NCI-H526 treated with DMSO at 0.1 percent for 48 hours (cell line): ENCODE measurements at regions not wholly inside any gene's neighbourhood (a gene's known extent, or its start where the extent isn't known, plus 50 kb on each side); places are given as distances from the start of the nearest gene placed in this dataset.

Experiments
- DNase-seq: peaks from one replicate; lab custom pipeline; 2025; lab: John Stamatoyannopoulos, UW

- no peak for DNase-seq
These were observed 124.9 kb upstream of the MED13L start for GRCh38 chr12:116402163-116402939.

GRCh38 chr12:116403546-116403945 lies 126.1 kb upstream of the MED13L start:
- DNase-seq, result no peak

GRCh38 chr12:116404247-116404646 lies 126.8 kb upstream of the MED13L start:
- no peak for DNase-seq

- DNase-seq, result no peak
These were observed 127.6 kb upstream of the MED13L start for GRCh38 chr12:116404913-116405611.

GRCh38 chr12:116406529-116406928 lies 129.0 kb upstream of the MED13L start:
- DNase-seq, result peak; percentile 22

GRCh38 chr12:116408489-116409250 lies 131.2 kb upstream of the MED13L start:
- DNase-seq, result no peak

- DNase-seq, result no peak
These were observed 134.5 kb upstream of the MED13L start for GRCh38 chr12:116411977-116412376.

GRCh38 chr12:116414891-116415290 lies 137.4 kb upstream of the MED13L start:
- DNase-seq, result no peak

- DNase-seq, result no peak
These were observed 138.1 kb upstream of the MED13L start for GRCh38 chr12:116415408-116416108.

- no peak for DNase-seq
These were observed 138.7 kb upstream of the MED13L start for GRCh38 chr12:116416166-116416565.

GRCh38 chr12:116418551-116418950 lies 140.6 kb upstream of the MAP1LC3B2 start:
- no peak for DNase-seq

GRCh38 chr12:116420227-116420880 lies 138.8 kb upstream of the MAP1LC3B2 start:
- DNase-seq, result no peak

- no peak for DNase-seq
These were observed 137.2 kb upstream of the MAP1LC3B2 start for GRCh38 chr12:116421785-116422538.

- no peak for DNase-seq
These were observed 136.1 kb upstream of the MAP1LC3B2 start for GRCh38 chr12:116423094-116423493.

GRCh38 chr12:116425256-116426193 lies 133.7 kb upstream of the MAP1LC3B2 start:
- DNase-seq, result no peak

- no peak for DNase-seq
These were observed 132.6 kb upstream of the MAP1LC3B2 start for GRCh38 chr12:116426391-116427136.

GRCh38 chr12:116427200-116427930 lies 131.8 kb upstream of the MAP1LC3B2 start:
- DNase-seq, result peak; percentile 87

- no peak for DNase-seq
These were observed 129.3 kb upstream of the MAP1LC3B2 start for GRCh38 chr12:116429826-116430360.
